Left hindlimb (tissue), 1 donor: ENCODE measurements at regions not wholly inside any gene's neighbourhood (a gene's known extent, or its start where the extent isn't known, plus 50 kb on each side); places are given as distances from the start of the nearest gene placed in this dataset.
"Not testable (repeated sequence)": the region's sequence is repeated elsewhere in the genome, so short reads cannot be mapped to it uniquely, and the experiment has no call there.

Experiments used
- DNase-seq: peaks from one replicate; pipeline ENCODE4 v3.0.0-alpha.2; 2018

DNA sequence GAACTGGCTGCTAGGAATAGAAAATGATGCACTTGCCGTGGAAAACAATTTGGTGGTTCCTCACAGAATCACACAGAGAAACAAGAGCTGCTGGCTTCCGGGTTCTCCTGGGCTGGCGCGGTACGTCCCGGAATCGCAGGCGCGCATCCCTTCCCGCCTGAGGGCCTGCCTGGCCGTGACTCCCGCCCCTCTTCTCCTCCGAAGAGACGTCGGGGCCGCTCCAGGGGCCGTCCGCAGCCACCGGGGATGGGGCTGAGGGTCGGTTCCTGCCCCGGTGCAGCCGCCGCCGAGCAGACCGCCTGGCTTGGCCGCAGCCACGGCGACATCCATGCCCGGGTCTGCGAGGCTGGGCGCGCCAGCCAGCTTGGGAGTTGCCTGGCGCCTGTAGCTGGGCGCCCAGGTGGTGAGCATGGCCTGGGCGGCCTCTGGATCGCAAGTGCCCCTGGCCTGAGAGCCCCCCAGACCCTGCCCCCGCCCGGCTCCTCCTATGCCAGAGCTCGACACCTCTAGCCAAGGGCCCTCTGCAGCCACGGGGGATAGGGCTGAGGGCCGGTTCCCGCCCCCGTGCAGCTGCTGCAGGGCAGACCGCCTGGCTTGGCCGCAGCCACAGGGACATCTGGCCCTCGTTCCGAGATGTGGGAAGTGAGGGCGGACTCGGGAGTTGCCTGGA lies 83.9 kb upstream of the ZNG1F start:
- not testable (repeated sequence) for DNase-seq

- DNase-seq, result not testable (repeated sequence)
Observed at GRCh38 chr9:41270992-41271391, 81.9 kb upstream of the ZNG1F start.

DNA sequence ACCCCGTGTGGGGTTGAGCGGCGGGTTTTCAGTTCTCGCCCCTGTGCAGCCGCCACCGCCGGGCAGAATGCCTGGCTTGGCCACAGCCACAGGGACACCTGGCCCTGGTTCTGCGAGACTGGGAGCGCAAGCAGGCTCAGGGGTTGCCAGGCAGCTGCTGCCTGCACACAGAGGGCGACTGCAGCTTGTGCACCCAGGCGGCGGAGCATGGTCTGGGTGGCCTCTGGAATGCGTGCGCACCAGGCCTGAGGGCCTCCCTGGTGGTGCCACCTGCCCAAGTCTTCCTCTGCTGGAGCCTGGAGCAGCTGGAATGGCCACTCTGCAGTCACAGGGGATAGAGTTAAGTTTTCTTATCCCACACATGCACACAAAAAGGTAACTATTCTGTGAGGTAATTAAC lies 80.4 kb upstream of the ZNG1F start:
- peak; percentile 31 for DNase-seq

DNA sequence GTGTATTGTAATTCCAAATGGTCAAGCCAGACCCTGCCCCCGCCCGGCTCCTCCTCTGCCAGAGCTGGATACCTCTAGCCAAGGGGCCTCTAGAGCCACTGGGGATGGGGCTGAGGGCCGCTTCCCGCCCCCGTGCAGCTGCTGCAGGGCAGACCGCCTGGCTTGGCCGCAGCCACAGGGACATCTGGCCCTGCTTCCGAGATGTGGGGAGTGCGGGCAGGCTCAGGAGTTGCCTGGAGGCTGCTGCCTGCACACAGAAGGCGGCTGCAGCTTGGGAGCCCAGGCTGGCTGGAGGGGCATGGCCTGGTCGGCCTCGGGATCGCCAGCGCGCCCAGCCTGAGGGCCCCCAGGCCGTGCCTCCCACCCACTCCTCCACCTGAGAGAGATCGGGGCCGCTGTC lies 79.9 kb upstream of the ZNG1F start:
- peak; percentile 30 for DNase-seq

GRCh38 chr9:41266602-41267001 lies 77.5 kb upstream of the ZNG1F start:
- not testable (repeated sequence) for DNase-seq

- DNase-seq, result not testable (repeated sequence)
Observed at GRCh38 chr9:41266000-41266399, 76.9 kb upstream of the ZNG1F start.

DNA sequence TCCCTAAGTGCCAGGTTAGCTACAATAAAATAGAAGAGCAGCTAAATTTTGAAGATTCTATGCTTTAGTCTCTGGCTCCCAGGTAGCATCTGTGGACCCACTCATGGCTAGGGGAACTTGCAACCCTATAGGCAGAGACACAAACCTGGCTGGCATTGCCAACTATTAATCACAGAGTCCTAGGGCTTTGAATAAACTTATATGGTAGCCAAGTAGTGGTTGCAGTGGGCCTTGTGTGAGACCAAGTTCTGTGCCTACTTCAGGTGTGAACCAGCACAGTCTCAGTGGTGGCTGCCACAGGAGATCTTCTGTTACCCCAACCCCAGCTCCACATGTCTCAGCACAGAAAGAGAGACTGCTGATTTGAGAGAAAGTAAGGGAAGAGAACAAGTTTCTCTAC lies 62.9 kb upstream of the ZNG1F start:
- DNase-seq, result not testable (repeated sequence)

- not testable (repeated sequence) for DNase-seq
Observed at GRCh38 chr9:41251101-41251500, 62.0 kb upstream of the ZNG1F start.

- DNase-seq, result not testable (repeated sequence)
Observed at GRCh38 chr9:41246702-41247101, 57.6 kb upstream of the ZNG1F start.
